GM19438 (cell line): ENCODE measurements at regions not wholly inside any gene's neighbourhood (a gene's known extent, or its start where the extent isn't known, plus 50 kb on each side); places are given as distances from the start of the nearest gene placed in this dataset.
"Not testable (repeated sequence)": the region's sequence is repeated elsewhere in the genome, so short reads cannot be mapped to it uniquely, and the experiment has no call there.

Experiments
- ATAC-seq: cut with Tn5 transposase; IDR thresholded peaks from one replicate; pipeline ENCODE4 v1.9.1; 2021; ENCODE audit warnings: low read depth; ENCODE audit not compliant: unreplicated experiment

GRCh38 chr2:7140306-7140705, 223.1 kb downstream of the RNF144A start:
- ATAC-seq, result no peak

- no peak for ATAC-seq
Measured at GRCh38 chr2:7145707-7146106, 228.5 kb downstream of the RNF144A start.

- no peak for ATAC-seq
Measured at GRCh38 chr2:7146151-7146550, 228.9 kb downstream of the RNF144A start.

GRCh38 chr2:7154656-7155055, 237.4 kb downstream of the RNF144A start:
- ATAC-seq, result no peak

- no peak for ATAC-seq
Measured at GRCh38 chr2:7161501-7161900, 244.3 kb downstream of the RNF144A start.

GRCh38 chr2:7165736-7166135, 248.5 kb downstream of the RNF144A start:
- ATAC-seq, result no peak

GRCh38 chr2:7167801-7168411, 250.7 kb downstream of the RNF144A start:
- ATAC-seq, result no peak

GRCh38 chr2:7169593-7169992, 252.4 kb downstream of the RNF144A start:
- no peak for ATAC-seq

GRCh38 chr2:7178996-7179395, 261.8 kb downstream of the RNF144A start:
- not testable (repeated sequence) for ATAC-seq

GRCh38 chr2:7180638-7181370, 263.6 kb downstream of the RNF144A start:
- no peak for ATAC-seq

- no peak for ATAC-seq
Measured at GRCh38 chr2:7182525-7182924, 265.3 kb downstream of the RNF144A start.

- ATAC-seq, result no peak
Measured at GRCh38 chr2:7189106-7189505, 271.9 kb downstream of the RNF144A start.

GRCh38 chr2:7190587-7191324, 273.5 kb downstream of the RNF144A start:
- no peak for ATAC-seq

- ATAC-seq, result no peak
Measured at GRCh38 chr2:7191932-7192331, 274.7 kb downstream of the RNF144A start.

- no peak for ATAC-seq
Measured at GRCh38 chr2:7193457-7193856, 276.2 kb downstream of the RNF144A start.

- no peak for ATAC-seq
Measured at GRCh38 chr2:7194950-7195349, 277.7 kb downstream of the RNF144A start.

GRCh38 chr2:7196883-7197282, 279.7 kb downstream of the RNF144A start:
- no peak for ATAC-seq

- no peak for ATAC-seq
Measured at GRCh38 chr2:7201851-7202250, 284.6 kb downstream of the RNF144A start.

GRCh38 chr2:7203056-7203467, 285.9 kb downstream of the RNF144A start:
- ATAC-seq, result no peak

- ATAC-seq, result no peak
Measured at GRCh38 chr2:7205151-7205830, 288.1 kb downstream of the RNF144A start.
